NCI-H2196 (cell line): ENCODE measurements at regions not wholly inside any gene's neighbourhood (a gene's known extent, or its start where the extent isn't known, plus 50 kb on each side); places are given as distances from the start of the nearest gene placed in this dataset.
"Not testable (repeated sequence)": the region's sequence is repeated elsewhere in the genome, so short reads cannot be mapped to it uniquely, and the experiment has no call there.

Experiments
- DNase-seq: peaks from one replicate; lab custom pipeline; 2025; ENCODE audit not compliant: unreplicated experiment; lab: John Stamatoyannopoulos, UW

DNA sequence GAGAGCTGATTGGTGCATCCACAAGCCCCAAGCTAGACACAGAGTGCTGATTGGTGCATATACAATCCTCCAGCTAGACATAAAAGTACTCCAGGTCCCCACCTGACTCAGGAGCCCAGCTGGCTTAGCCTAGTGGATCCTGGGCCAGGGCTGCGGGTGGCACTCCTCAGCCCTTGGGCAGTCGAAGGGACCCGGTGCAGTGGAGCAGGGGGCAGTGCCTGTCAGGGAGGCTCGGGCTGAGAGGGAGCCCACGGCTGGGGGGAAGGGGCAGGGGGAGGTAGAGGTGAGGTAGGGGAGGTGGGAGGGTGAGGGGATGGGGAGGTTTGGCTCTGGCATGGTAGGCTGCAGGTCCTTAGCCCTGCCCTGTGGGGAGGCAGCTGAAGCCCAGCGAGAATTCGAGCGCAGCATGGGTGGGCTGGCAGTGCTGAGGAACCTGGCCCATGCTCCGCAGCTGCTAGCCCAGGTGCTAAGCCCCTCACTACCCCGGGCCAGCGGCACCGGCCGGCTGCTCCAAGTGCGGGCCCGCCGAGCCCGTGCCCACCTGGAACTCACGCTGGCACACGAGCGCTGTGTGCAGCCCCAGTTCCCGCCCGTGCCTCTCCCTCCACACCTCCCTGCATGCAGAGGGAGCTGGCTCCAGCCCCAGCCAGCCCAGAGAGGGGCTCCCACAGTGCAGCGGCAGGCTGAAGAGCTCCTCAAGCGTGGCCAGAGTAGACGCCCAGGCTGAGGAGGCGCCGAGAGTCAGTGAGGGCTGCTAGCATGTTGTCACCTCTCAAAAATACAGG is 742.8 kb downstream of the FAM181B start:
- no peak for DNase-seq

DNA sequence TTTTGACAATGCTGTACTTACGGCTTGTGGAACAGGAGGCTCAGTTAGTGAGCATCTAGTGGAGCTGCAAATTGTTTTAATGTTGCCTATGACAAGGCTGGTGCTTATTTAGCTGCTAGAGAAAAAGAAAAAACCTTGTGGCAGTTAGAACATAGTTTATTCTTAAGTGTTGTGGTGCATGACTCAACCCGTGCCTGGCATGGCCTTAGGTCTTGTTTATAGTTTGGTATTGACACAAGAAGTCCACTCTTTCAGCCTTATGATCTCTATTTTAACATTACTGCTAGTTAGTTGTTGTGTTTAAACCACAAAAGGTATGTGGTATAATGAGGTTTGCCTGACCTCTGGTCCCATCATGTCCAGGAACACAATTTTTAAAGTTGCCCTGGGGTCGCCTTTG is 744.6 kb downstream of the FAM181B start:
- DNase-seq = no peak

DNA sequence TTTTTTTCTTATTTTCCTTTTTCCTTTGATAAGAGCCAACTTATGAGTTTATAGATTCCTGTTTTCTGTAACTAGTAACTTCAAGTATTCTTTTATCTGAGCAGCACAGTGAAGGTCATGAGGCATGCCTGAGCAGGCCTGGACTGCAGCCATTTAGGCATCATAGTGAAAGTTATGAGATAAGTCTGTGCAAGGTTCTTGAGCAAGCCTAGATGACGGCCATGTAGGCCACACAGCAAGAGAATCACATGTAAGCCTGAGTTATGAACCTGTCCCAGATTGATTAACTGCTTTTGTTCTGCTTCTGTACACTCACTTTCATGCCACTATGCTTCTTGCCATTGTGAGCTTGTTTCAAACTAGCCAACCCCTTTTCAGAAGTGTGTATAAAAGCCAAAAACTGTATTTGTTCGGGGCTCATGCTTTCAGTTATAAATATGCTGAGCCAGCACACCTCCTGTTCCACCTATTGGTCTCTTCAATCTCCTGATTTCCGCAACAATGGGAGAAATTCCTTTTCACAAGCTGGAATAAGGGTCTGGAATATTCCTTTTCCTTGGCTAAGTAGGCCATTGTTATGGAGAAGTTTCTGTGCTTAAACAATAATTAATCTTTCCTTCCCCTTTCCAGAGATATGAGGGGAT is 745.7 kb downstream of the FAM181B start:
- DNase-seq = no peak

DNA sequence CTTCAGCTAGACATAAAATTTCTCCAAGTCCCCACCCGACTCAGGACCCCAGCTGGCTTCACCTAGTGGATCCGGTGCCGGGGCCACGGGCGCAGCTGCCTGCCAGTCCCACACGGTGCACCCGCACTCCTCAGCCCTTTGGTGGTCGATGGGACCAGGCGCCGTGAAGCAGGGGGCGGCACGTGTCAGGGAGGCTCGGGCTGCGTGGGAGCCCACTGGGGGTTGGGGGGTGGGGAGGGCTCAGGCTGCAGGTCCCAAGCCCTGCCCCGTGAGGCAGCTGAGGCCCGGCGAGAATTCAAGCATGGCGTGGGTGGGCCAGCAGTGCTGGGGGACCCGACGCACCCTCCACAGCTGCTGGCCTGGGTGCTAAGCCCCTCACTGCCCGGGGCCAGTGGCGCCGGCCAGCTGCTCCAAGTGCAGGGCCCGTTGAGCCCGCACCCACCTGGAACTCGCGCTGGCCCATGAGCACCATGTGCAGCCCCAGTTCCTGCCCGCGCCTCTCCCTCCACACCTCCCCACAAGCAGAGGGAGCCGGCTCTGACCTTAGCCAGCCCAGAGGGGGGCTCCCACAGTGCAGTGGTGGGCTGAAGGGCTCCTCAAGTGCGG is 747.0 kb downstream of the FAM181B start:
- no peak for DNase-seq

DNA sequence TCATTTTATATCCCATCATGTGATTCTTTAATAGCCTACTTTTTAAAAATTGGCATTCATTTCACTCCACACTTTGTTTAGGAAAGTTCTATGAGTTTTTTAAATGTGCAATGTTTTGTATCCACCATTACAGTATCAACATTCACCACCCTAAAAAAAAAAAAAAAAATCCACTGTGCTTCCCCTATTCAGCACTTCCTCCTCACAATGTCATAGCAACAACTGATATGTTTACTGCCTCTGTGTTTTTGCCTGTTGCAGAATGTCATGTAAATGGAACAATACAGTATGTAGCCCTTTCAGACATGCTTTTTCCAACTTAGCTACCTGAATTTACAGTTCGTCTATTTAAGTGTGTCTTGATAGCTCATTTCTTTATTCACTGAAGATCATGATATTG is 754.2 kb downstream of the FAM181B start:
- no peak for DNase-seq

DNA sequence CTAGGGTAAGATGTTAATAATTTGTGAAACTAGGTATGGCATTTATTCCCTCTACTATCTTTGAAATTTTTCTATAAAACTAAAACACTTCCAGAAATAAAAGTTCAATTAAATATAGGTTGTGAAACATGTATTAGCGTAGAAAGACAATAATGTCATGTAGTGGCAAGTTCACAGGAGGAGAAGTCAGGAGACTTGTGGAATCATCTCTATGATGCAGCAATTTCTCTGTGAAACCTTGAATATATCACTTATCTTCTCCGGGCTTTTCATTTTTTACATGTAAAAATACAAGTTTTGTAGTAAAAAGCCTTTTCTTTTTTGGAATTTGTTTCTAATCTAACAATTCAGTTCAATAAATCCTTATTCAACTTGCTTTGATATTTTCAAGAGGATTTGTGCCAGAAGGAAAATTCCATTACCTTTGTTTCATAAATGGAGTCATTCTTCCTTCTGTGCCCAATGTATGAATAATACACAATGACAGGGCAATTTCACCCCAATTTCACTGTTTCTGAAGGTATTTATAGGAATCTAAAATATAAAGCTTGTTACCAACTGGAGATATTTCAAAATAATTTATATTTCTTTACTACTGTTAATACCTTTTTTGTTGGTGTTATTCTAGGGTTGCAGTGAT is 758.3 kb downstream of the FAM181B start:
- no peak for DNase-seq

DNA sequence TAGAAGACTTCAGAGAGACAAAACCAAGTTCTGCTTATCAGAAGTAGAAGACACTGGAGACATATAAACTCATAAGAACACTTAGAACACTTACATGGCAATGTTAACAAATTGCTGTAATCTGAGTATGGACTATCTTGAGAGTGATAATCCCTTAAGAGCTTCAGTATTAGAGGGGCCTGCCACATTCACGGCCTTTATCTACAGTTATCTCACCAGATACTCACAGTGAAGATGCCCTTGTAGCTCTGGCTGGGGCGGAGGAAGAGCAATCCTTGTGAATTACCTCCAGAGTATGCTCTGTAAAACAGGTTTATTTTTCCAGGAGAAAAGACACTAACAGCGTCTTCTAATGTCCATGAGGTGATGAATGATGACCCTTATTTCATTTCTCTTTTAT is 762.8 kb downstream of the FAM181B start:
- no peak for DNase-seq

DNA sequence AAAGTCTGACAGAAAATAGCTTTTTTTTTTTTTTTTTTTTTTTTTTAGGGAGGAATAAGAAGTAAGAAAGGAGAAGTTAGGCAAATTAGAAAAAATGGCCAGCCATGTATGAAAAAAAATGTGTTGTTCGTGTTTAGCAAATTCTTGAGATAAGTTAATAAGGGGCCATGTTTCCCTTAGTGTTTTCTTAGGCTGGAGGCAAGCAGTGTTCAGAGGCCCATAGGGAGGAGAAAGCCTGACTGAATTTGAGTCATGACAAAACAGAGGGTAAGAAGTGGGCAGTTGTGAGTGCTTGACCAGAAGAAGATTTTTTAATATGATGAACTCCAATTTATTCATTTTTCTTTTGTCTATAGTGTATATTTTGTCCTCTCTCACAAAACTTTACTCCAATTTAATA is 766.4 kb downstream of the FAM181B start:
- DNase-seq = no peak

DNA sequence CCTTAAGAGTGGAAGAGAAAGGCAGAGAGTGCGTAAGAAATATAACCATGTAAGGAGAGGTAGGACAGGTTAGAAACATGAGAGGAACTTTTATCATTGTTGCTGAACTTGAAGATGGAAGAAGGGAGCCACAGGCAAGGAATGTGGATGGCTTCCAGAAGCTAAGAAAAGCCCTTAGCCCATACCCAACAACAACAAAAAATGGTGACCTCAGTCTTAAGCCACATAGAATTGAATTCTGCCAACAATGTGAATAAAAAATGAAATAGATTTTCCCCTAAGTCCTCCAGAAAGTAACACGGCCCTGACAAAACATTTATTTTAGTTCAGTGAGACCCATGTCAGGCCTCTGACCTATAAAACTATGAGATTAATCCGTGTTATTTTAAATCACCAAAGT is 767.3 kb downstream of the FAM181B start:
- no peak for DNase-seq

DNA sequence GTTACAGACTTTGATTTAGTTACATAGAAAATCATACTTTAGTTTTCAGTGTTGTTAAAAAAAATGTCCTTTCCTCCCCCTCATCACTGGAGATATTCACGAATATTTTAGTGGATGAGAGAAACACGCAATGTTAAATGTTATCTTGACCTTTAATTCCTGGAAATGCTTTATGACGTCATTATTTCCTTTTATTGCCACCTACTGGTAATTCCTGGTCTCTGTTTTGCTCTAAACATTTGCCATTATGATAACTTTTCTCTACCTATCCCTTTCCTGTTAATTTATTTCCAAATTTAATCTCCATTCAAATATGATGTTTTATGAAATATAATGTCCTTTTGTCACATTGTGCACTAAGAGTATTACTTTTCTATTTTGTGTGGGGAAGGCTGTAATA is 770.6 kb downstream of the FAM181B start:
- no peak for DNase-seq

DNA sequence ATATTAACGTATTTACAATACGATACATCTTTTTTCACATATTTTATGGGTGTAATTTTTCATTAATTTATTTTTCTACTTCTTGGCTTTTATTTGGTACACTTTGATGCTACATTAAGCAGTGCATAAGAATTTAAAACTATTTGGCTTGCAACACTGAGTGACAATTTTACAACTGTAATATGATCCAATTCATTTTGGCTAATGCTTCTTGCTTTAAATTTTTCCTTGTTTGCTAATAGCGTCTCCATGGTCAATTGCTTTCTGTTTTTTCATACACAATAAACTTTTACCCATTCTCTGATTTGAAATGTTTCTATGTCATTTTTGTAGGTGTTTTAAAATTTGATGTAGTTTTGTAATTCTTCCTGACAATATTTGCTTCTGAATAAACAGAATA is 773.2 kb downstream of the FAM181B start:
- no peak for DNase-seq

DNA sequence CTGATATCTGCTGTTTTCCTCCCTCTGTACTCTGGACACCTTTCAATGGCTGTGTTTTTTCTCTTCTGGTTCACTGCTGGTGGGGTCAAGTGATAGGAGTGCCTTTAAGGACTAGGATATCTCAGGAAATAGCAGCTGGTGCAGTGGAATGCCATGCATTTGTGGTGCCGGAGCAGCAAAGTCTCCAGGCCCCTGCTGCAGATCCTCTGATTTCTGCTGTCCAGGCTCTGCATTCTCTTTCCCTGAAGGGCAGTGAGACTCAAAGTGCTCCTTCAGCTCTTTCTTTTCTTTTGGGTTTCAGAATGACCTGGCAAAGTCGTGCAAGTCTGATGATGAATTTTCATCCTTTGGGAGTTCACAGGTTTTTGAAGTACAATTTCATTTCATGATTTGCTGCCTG is 774.3 kb downstream of the FAM181B start:
- DNase-seq = no peak

DNA sequence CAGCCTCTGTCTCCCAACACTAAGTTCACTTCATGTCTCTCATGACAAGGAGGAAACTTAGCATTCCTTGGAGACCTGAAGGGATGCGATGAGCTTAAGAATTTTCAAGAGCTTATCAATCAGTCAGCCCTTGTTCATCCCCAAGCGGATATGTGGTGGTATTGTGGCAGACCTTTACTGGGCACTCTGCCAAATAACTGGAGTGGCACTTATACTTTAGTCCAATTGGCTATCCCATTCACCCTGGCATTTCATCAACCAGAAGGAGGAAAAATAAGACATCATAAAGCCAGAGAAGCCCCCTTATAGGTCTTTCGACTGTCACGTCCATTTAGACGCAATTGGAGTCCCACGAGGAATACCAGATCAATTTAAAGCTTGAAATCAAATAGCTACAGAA is 779.4 kb downstream of the FAM181B start:
- DNase-seq = not testable (repeated sequence)

DNA sequence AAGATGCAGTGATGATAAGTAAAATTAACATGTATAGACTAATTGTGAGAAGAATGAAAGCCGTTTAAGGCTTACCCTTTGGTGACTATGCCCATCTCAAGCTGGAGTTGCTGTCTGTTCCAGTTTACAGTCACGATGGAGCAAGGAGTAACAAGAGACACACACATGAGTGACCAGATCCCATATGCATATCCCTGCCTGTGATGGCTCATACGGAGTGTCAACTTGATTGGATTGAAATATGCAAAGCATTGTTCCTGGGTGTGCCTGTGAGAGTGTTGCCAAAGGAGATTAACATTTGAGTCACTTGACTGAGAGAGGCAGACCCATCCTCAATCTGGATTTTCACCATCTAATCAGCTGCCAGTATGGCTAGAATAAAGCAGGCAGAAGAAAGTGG is 786.8 kb downstream of the FAM181B start:
- no peak for DNase-seq

DNA sequence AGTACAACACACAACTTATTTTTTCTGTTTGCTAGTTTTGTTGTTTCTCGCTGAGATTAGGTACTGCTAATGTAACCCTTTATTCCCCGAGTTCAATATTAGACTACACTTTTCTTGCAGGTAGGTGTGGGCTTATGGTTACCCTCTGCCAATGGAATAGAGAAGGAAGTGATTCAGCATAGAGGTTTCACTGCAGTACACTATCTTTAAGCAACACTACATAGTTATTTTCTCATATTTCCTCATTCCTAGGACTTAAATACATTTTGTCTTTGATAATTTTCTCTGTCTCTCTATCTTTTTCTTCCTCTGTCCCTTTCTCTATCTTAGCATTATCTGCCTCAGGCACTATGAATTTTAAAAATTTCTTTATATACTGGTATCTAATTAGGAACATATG is 791.0 kb downstream of the FAM181B start:
- no peak for DNase-seq

DNA sequence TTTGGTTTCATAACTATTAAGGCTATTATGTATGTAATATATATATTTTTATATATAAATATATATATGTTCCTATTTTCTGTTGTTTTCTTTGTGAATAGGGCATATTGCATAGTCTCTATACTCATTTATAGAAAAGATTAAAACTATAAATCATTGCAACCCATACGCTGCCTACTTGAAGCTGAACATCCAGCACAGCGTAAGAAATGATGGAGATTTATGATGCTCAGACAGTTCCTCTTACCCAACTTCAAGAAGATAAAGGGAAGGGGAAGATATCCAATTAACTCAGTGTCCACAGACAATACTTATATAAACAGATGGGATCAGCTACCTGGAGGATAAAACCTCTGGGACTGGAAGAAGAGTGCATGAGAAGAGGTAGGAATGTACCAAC is 791.7 kb downstream of the FAM181B start:
- DNase-seq = no peak

DNA sequence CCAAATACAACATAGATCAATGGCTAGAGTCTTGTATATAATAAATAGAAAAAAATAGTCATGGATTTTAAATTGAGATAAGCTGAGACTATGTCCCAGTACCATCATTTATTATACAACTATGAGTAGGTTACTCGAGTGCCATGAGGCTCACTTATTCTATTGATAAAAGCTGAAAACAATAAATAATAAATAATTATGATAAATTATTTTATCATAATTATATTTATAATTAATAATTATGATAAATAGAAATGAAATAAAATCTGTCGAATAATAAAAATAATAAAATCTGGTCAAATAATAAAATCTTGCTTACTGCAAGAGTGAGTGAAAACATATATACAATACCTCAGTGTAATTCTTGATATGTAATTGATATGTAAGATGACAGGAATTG is 801.4 kb downstream of the FAM181B start:
- no peak for DNase-seq

DNA sequence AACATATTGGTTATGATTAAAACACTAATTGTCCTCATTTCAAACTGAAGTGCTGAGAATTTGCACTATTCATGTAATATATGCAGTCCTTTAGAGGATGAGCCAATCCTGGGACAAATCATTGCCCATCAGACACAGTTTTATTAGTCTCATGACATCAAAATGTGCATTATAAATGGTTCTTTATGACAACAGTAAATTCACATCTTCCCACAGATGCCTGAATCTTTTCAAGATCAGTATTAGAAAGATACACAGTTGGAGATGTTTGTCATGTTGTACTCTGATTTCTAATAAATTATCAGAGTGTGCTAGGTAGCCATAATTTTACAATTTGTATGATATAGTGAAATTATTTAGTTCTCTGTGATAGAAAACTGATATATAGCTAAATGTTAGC is 813.5 kb downstream of the FAM181B start:
- no peak for DNase-seq

DNA sequence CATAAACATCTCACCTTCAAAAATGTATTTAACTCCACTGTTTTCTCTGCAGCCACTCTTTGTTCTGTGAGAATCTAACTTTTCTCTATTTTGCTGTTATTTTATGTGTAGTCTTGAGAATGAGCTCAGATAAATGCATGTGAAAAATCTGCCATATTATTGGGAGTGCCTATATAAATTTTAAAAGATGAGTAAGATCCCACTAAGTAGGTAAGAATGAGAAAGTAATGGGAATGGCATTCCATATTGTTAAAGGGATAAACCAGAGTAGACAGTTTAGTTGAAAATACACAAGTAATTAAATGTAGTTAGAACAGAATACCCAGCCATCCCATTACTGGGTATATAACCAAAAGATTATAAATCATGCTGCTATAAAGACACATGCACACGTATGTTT is 817.2 kb downstream of the FAM181B start:
- DNase-seq = no peak

DNA sequence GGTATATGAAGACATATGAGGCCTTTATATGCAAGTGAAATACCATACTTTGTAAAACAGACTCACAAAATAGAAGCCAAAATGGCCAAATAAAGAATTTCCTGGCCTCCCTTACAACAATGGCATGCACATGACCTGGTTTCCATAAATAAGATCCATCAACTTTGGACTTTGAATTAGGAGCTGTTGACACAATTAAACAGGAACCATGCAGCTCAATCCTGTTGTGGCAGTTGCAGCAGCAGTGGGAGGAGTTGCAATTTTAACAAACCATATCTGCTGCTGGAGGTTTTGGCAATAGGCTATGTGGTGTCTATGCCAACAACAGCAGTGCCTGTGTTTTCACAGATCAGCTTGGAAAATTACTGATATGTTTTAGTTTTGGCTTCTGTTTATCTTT is 818.6 kb downstream of the FAM181B start:
- no peak for DNase-seq

DNA sequence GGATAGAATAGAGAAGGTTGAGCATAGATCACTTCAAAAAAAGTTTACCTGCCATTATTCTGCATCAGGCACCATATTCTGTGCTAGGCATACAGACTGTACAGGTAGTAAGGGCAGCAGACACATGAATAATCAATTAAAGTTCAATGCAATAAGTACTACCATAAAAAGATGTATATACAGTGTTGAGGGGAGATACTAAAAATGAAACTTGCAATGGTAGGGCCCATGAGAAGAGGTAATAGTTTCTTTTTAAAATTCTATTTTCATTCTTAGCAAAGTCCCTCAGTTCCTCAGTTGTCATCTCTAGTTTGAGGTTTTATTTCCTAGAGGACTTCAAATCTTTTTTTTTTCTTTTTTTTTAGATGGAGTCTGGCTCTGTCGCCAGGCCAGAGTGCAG is 819.9 kb downstream of the FAM181B start:
- DNase-seq = no peak

DNA sequence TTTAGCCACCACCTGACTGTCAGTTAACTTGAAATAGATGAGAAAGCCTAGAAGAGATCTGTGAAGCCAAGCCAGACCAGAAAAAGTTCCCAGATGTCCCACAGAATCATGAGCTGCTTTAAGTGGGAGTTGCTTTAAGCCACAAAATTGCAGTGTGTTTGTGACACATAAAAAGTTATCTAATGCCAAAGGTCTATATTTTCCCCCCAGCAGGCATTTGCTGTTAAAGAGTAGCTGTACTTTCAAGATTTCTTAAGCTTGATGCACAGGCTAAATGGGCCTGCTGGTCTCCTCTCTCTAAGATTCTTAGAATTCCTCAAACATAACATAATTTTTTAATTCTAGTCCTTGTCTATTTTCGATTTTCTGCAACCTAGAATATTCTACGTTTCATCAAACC is 825.7 kb downstream of the FAM181B start:
- DNase-seq = no peak
